KMS-11 (cell line): ENCODE measurements at regions not wholly inside any gene's neighbourhood (a gene's known extent, or its start where the extent isn't known, plus 50 kb on each side); places are given as distances from the start of the nearest gene placed in this dataset.

Source experiments
- H2AFZ ChIP-seq: fragments of 200-600 bp; sonication (generic); 2 replicates; pipeline ENCODE4 v1.6.1; 2016; ENCODE audit warnings: antibody characterized with exemption, mixed run types, low read depth
- H3K27ac ChIP-seq: fragments of 200-600 bp; sonication (generic); 2 replicates; pipeline ENCODE4 v1.6.1; 2016; ENCODE audit warnings: mild to moderate bottlenecking, mixed run types
- H3K27me3 ChIP-seq: fragments of 200-600 bp; sonication (generic); 2 replicates; pipeline ENCODE4 v1.6.1; 2017; ENCODE audit warnings: mild to moderate bottlenecking, low read depth, mixed run types, moderate library complexity; ENCODE audit not compliant: insufficient read depth
- H3K36me3 ChIP-seq: fragments of 200-600 bp; sonication (generic); 2 replicates; pipeline ENCODE4 v1.6.1; 2017; ENCODE audit warnings: mild to moderate bottlenecking, mixed run types; ENCODE audit not compliant: insufficient read depth
- H3K4me1 ChIP-seq: fragments of 200-600 bp; sonication (generic); 2 replicates; pipeline ENCODE4 v1.6.1; 2016; ENCODE audit warnings: mild to moderate bottlenecking, low read depth, mixed run types; ENCODE audit not compliant: poor library complexity, severe bottlenecking
- H3K4me2 ChIP-seq: fragments of 200-600 bp; sonication (generic); 2 replicates; pipeline ENCODE4 v1.7.0; 2016; ENCODE audit warnings: mild to moderate bottlenecking, mixed run types
- H3K4me3 ChIP-seq: fragments of 200-600 bp; sonication (generic); IDR thresholded peaks from 2 replicates; pipeline ENCODE4 v1.6.1; 2017; ENCODE audit warnings: low read depth, low read length, mixed read lengths; ENCODE audit not compliant: insufficient read depth
- H3K79me2 ChIP-seq: fragments of 200-600 bp; sonication (generic); 2 replicates; pipeline ENCODE4 v1.6.1; 2016; ENCODE audit warnings: low read depth, mixed run types; ENCODE audit not compliant: insufficient read depth
- H3K9ac ChIP-seq: fragments of 200-600 bp; sonication (generic); 2 replicates; pipeline ENCODE4 v1.6.1; 2016; ENCODE audit warnings: mild to moderate bottlenecking, mixed run types
- H4K20me1 ChIP-seq: fragments of 200-600 bp; sonication (generic); 2 replicates; pipeline ENCODE4 v1.6.1; 2016; ENCODE audit warnings: mild to moderate bottlenecking, mixed run types; ENCODE audit not compliant: insufficient read depth
- TF ChIP-seq, protein P1 (sequence below): fragments of 200-600 bp; sonication (generic); conservative IDR thresholded peaks from 2 replicates; pipeline ENCODE4 v1.6.1; 2017; ENCODE audit warnings: low read depth, mild to moderate bottlenecking, antibody characterized with exemption, low read length, moderate library complexity, mixed read lengths

DNA sequence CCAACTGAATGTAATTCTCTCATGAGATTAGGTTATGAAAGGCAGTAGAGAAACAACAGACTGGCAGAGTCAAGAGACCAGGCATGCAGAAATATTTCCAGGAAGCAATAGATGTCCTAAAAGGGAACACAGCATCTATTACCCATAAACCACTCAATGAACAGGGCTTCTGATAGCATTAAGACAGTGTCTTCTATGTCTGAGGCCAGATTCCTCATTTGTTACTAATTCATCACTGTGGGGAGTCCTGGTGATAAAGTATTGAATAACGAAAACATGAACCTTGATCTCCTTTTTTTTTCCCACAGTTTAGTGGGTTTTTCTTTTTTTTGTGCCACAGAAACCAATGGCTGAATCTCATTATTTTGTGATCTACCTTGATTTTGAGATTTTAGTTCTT is 339.0 kb downstream of the METTL15 start:
- H3K27ac ChIP-seq = no peak overlapping the region
- H4K20me1 ChIP-seq = no peaks in the 10 kb centered on the region
- H3K9ac ChIP-seq = no peak overlapping the region
- no peaks in the 10 kb centered on the region for H3K27me3 ChIP-seq
- H2AFZ ChIP-seq = no peak overlapping the region
- H3K4me2 ChIP-seq = no peak overlapping the region
- H3K36me3 ChIP-seq = no peaks in the 10 kb centered on the region
- TF ChIP-seq, protein P1, sequence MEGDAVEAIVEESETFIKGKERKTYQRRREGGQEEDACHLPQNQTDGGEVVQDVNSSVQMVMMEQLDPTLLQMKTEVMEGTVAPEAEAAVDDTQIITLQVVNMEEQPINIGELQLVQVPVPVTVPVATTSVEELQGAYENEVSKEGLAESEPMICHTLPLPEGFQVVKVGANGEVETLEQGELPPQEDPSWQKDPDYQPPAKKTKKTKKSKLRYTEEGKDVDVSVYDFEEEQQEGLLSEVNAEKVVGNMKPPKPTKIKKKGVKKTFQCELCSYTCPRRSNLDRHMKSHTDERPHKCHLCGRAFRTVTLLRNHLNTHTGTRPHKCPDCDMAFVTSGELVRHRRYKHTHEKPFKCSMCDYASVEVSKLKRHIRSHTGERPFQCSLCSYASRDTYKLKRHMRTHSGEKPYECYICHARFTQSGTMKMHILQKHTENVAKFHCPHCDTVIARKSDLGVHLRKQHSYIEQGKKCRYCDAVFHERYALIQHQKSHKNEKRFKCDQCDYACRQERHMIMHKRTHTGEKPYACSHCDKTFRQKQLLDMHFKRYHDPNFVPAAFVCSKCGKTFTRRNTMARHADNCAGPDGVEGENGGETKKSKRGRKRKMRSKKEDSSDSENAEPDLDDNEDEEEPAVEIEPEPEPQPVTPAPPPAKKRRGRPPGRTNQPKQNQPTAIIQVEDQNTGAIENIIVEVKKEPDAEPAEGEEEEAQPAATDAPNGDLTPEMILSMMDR = no peak
- H3K79me2 ChIP-seq = no peaks in the 10 kb centered on the region
- no peak overlapping the region for H3K4me3 ChIP-seq
- H3K4me1 ChIP-seq = no peaks in the 10 kb centered on the region

DNA sequence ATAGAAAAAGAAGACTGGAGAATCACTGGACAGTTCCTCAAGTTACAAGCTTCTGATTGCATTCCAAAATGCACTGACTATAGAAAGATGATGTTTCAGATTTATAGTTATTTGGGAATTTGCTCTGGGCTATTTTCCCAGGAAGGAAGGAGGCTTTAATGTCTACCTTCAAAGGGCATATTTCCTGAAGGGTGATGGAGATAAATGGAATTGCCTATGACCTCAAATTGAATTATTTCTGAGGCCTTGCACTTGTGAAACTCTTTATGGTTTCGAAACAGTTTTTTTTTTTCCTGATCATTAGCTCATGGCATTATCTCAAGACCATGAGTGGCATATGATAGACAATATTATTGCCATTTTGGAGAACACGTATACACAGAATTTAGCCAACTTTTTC is 333.9 kb downstream of the METTL15 start:
- Histone ChIP-seq H3K4me1 (no peaks in the 10 kb centered on the region), H3K27me3 (no peaks in the 10 kb centered on the region), H3K79me2 (no peaks in the 10 kb centered on the region), H3K9ac (no peak overlapping the region), H2AFZ (no peak overlapping the region), H3K27ac (no peak overlapping the region), H4K20me1 (no peaks in the 10 kb centered on the region), H3K4me3 (no peak overlapping the region), H3K36me3 (no peaks in the 10 kb centered on the region), H3K4me2 (no peak overlapping the region)
- TF ChIP-seq, protein P1 = no peak

DNA sequence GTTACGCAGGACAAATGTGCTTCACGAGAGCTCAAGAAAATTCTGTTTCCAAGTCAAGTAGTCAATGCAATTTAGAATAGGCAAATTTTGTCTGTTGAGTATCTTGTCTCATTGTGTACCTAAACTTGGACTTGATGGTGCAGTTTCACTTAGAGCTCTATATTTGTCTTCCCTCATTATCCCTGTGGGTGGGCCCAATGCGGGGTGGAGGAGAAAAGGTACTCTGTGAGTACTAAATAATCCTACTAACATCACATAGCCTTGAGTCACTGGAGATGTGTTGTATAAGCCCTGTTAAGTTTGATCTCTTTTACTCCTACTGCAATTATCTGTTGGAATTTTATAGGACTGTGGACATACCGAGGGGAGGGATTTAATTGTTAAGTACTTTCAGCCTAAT is 331.2 kb downstream of the METTL15 start:
- TF ChIP-seq, protein P1 = no peak
- Histone ChIP-seq H3K4me2 (no peak overlapping the region), H3K79me2 (no peaks in the 10 kb centered on the region), H3K4me3 (no peak overlapping the region), H4K20me1 (no peaks in the 10 kb centered on the region), H3K27me3 (no peaks in the 10 kb centered on the region), H3K4me1 (no peaks in the 10 kb centered on the region), H3K36me3 (no peaks in the 10 kb centered on the region), H3K9ac (no peak overlapping the region), H2AFZ (no peak overlapping the region), H3K27ac (no peak overlapping the region)

DNA sequence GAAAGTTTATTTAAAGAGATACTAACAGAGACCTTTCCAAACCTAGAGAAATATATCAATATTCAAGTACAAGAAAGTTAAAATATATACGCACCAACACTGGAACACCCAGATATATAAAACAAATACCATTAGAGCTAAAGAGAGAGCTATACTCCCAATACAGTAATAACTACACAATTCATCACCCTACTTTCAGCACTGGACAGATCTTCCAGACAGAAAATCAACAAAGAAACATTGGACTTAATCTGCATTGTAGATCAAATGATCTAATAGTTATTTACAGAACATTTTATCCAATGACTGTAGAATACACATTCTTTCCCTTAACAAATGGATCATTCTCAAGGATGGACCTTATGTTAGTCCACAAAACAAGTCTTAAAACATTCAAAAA is 311.9 kb downstream of the METTL15 start:
- Histone ChIP-seq H2AFZ (no peak overlapping the region), H3K79me2 (no peaks in the 10 kb centered on the region), H3K36me3 (no peaks in the 10 kb centered on the region), H3K27ac (no peak overlapping the region), H3K4me3 (no peak overlapping the region), H3K4me1 (no peaks in the 10 kb centered on the region), H3K27me3 (no peaks in the 10 kb centered on the region), H3K4me2 (no peak overlapping the region), H4K20me1 (no peaks in the 10 kb centered on the region), H3K9ac (no peak overlapping the region)
- TF ChIP-seq, protein P1 = no peak
